ENCODE measurements at regions not wholly inside any gene's neighbourhood (a gene's known extent, or its start where the extent isn't known, plus 50 kb on each side); places are given as distances from the start of the nearest gene placed in this dataset.

DNA sequence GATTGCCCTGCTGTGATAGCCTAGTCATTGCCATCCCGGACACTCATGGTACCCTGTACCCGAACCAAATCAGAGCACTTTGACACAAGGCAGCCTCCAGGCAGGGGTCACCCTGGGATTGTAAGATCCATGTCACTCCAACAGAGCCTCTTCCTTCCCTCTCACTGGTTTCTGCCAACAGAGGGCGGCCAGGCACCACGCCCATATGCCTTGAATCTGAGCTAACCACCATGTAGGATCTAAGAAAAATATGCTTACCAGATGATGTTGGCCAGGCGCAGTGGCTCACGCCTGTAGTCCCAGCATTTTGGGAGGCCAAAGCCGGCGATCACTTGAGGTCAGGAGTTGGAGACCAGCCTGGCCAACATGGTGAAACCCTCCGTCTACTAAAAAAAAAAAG is 389.2 kb upstream of the KLF6 start:
- TF ChIP-seq, protein P1, sequence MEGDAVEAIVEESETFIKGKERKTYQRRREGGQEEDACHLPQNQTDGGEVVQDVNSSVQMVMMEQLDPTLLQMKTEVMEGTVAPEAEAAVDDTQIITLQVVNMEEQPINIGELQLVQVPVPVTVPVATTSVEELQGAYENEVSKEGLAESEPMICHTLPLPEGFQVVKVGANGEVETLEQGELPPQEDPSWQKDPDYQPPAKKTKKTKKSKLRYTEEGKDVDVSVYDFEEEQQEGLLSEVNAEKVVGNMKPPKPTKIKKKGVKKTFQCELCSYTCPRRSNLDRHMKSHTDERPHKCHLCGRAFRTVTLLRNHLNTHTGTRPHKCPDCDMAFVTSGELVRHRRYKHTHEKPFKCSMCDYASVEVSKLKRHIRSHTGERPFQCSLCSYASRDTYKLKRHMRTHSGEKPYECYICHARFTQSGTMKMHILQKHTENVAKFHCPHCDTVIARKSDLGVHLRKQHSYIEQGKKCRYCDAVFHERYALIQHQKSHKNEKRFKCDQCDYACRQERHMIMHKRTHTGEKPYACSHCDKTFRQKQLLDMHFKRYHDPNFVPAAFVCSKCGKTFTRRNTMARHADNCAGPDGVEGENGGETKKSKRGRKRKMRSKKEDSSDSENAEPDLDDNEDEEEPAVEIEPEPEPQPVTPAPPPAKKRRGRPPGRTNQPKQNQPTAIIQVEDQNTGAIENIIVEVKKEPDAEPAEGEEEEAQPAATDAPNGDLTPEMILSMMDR (IDR thresholded peaks at IDR 0.05; ENCODE audit: insufficient read depth, low read length, poor library complexity, severe bottlenecking) = no peak
- TF ChIP-seq EZH2phosphoT487 (conservative IDR thresholded peaks at IDR 0.05; ENCODE audit: low read length) = no peak
